Effector memory CD4-positive, alpha-beta T cell (primary cell): ENCODE measurements at regions not wholly inside any gene's neighbourhood (a gene's known extent, or its start where the extent isn't known, plus 50 kb on each side); places are given as distances from the start of the nearest gene placed in this dataset.

Source experiments
- DNase-seq, 3 donors: peaks; one replicate each; pipeline ENCODE4 v3.0.0-alpha.2; 2020
- H3K27ac ChIP-seq: 2 replicates; pipeline ENCODE4 v1.7.0; 2013; ENCODE audit warnings: mild to moderate bottlenecking, low read length, moderate library complexity; ENCODE audit not compliant: insufficient read depth, poor library complexity, severe bottlenecking
- H3K27me3 ChIP-seq: replicated peaks from 2 replicates; pipeline ENCODE4 v1.7.0; 2013; ENCODE audit warnings: mild to moderate bottlenecking, low read length; ENCODE audit not compliant: insufficient read depth, control insufficient read depth, poor library complexity, severe bottlenecking
- H3K36me3 ChIP-seq: 2 replicates; pipeline ENCODE4 v1.7.0; 2013; ENCODE audit warnings: mild to moderate bottlenecking, low read length, moderate library complexity; ENCODE audit not compliant: control insufficient read depth, insufficient read depth
- H3K4me1 ChIP-seq: 2 replicates; pipeline ENCODE4 v1.7.0; 2013; ENCODE audit warnings: low read length, mild to moderate bottlenecking; ENCODE audit not compliant: control insufficient read depth, insufficient read depth, poor library complexity, severe bottlenecking
- H3K4me3 ChIP-seq: 2 replicates; pipeline ENCODE4 v1.7.0; 2013; ENCODE audit warnings: low read length, low read depth, mild to moderate bottlenecking; ENCODE audit not compliant: insufficient read depth, poor library complexity, severe bottlenecking
- H3K9me3 ChIP-seq: 2 replicates; pipeline ENCODE4 v1.7.0; 2013; ENCODE audit warnings: mild to moderate bottlenecking, low read length, moderate library complexity; ENCODE audit not compliant: control insufficient read depth

GRCh38 chrX:49773993-49774392 lies 55.1 kb upstream of the PAGE4 start:
- no peak for DNase-seq
- H3K9me3 ChIP-seq: no peaks in the 10 kb centered on the region
- H3K4me1 ChIP-seq: no peaks in the 10 kb centered on the region

GRCh38 chrX:49767236-49767635 lies 61.9 kb upstream of the PAGE4 start:
- no peaks in the 10 kb centered on the region for H3K36me3 ChIP-seq
- no peaks in the 10 kb centered on the region for H3K27me3 ChIP-seq
- H3K4me1 ChIP-seq: no peaks in the 10 kb centered on the region
- no peak for DNase-seq
- no peaks in the 10 kb centered on the region for H3K9me3 ChIP-seq
- no peak overlapping the region for H3K27ac ChIP-seq
- H3K4me3 ChIP-seq: no peak overlapping the region

More at GRCh38 chrX:49773993-49774392, 55.1 kb upstream of the PAGE4 start:
- H3K27me3 ChIP-seq: peaks cover 6% of the 10 kb centered on the region
- H3K36me3 ChIP-seq: no peaks in the 10 kb centered on the region
- no peak overlapping the region for H3K4me3 ChIP-seq
- no peak overlapping the region for H3K27ac ChIP-seq

- Histone ChIP-seq H3K4me3 (no peak overlapping the region), H3K27me3 (no peaks in the 10 kb centered on the region), H3K27ac (no peak overlapping the region), H3K9me3 (no peaks in the 10 kb centered on the region), H3K4me1 (no peaks in the 10 kb centered on the region), H3K36me3 (no peaks in the 10 kb centered on the region)
- DNase-seq: no peak
These were observed 66.5 kb upstream of the PAGE1 start for GRCh38 chrX:49762175-49762720.

GRCh38 chrX:49761481-49761880 lies 65.7 kb upstream of the PAGE1 start:
- H3K27me3 ChIP-seq: no peaks in the 10 kb centered on the region
- H3K9me3 ChIP-seq: no peaks in the 10 kb centered on the region
- H3K27ac ChIP-seq: no peak overlapping the region
- no peaks in the 10 kb centered on the region for H3K36me3 ChIP-seq
- no peak for DNase-seq
- H3K4me3 ChIP-seq: no peak overlapping the region
- no peaks in the 10 kb centered on the region for H3K4me1 ChIP-seq

GRCh38 chrX:49760290-49760890 lies 64.6 kb upstream of the PAGE1 start:
- Histone ChIP-seq H3K4me3 (no peak overlapping the region), H3K4me1 (no peaks in the 10 kb centered on the region), H3K36me3 (no peaks in the 10 kb centered on the region), H3K27ac (no peak overlapping the region), H3K27me3 (no peaks in the 10 kb centered on the region), H3K9me3 (no peaks in the 10 kb centered on the region)
- DNase-seq: no peak

- H3K4me1 ChIP-seq: no peaks in the 10 kb centered on the region
- no peaks in the 10 kb centered on the region for H3K9me3 ChIP-seq
- H3K27ac ChIP-seq: no peak overlapping the region
- no peak overlapping the region for H3K4me3 ChIP-seq
- no peaks in the 10 kb centered on the region for H3K36me3 ChIP-seq
- H3K27me3 ChIP-seq: no peaks in the 10 kb centered on the region
- no peak for DNase-seq
These were observed 60.9 kb upstream of the PAGE1 start for GRCh38 chrX:49756692-49757091.

GRCh38 chrX:49754233-49754857 lies 58.6 kb upstream of the PAGE1 start:
- Histone ChIP-seq H3K27me3 (no peaks in the 10 kb centered on the region), H3K27ac (no peak overlapping the region), H3K9me3 (no peaks in the 10 kb centered on the region), H3K36me3 (no peaks in the 10 kb centered on the region), H3K4me3 (no peak overlapping the region), H3K4me1 (no peaks in the 10 kb centered on the region)
- DNase-seq: peak; percentile 1 to 17 (median 2)

- H3K36me3 ChIP-seq: no peaks in the 10 kb centered on the region
- no peak overlapping the region for H3K27ac ChIP-seq
- no peaks in the 10 kb centered on the region for H3K9me3 ChIP-seq
- H3K4me3 ChIP-seq: no peak overlapping the region
- H3K27me3 ChIP-seq: no peaks in the 10 kb centered on the region
- DNase-seq: no peak
- no peaks in the 10 kb centered on the region for H3K4me1 ChIP-seq
These were observed 57.9 kb upstream of the PAGE1 start for GRCh38 chrX:49753691-49754090.

- Histone ChIP-seq H3K27me3 (no peaks in the 10 kb centered on the region), H3K9me3 (no peaks in the 10 kb centered on the region), H3K27ac (no peak overlapping the region), H3K4me3 (no peak overlapping the region), H3K4me1 (no peaks in the 10 kb centered on the region), H3K36me3 (no peaks in the 10 kb centered on the region)
- no peak for DNase-seq
These were observed 52.6 kb upstream of the PAGE1 start for GRCh38 chrX:49748211-49748956.

- no peak for DNase-seq
- no peaks in the 10 kb centered on the region for H3K4me1 ChIP-seq
- no peaks in the 10 kb centered on the region for H3K36me3 ChIP-seq
- H3K4me3 ChIP-seq: no peak overlapping the region
- H3K27me3 ChIP-seq: no peaks in the 10 kb centered on the region
- H3K27ac ChIP-seq: no peak overlapping the region
- no peaks in the 10 kb centered on the region for H3K9me3 ChIP-seq
These were observed 50.5 kb upstream of the PAGE1 start for GRCh38 chrX:49746306-49746705.
